ENCODE measurements at regions not wholly inside any gene's neighbourhood (a gene's known extent, or its start where the extent isn't known, plus 50 kb on each side); places are given as distances from the start of the nearest gene placed in this dataset.

- Mint-ChIP-seq H3K4me1 (ENCODE audit: low read depth) (peaks cover 5% of the 10 kb centered on the region), H3K4me3 (no peak overlapping the region), H3K9me3 (peaks cover 0 to 2% of the 10 kb centered on the region in 2 donors), H3K36me3 (ENCODE audit: insufficient read depth in 2 of 2) (no peaks in the 10 kb centered on the region), H3K27me3 (ENCODE audit: low read depth) (no peaks in the 10 kb centered on the region), H3K27ac (no peak overlapping the region)
- DNase-seq (no peak), ATAC-seq (replicated peaks in 1 of 2) (no peak)
These were observed 65.2 kb downstream of the RIN2 start for GRCh38 chr20:19823216-19823615.

DNA sequence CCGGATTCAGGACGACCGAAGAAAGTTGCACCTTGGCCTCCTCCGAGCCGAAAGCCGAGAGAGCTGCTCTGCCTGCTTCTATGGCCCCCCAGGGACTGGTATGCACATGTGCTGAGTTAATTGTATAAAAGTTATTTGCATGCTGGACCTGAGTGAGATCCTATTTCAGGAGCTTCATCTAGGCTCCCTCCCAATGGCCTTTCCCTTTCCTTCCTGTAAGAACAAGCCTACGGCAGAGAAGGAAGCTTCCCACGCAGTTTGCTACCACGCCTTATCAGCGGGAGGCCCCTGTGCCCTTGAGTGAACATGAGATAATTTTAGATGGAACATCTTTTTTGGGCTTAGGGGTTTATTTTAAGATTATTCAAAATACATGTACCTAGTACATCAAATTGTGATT, 65.9 kb downstream of the RIN2 start:
- Mint-ChIP-seq H3K4me3 (no peak overlapping the region), H3K36me3 (ENCODE audit: insufficient read depth in 2 of 2) (no peaks in the 10 kb centered on the region), H3K4me1 (ENCODE audit: low read depth) (peaks cover 12% of the 10 kb centered on the region), H3K9me3 (peaks cover 0 to under 1% of the 10 kb centered on the region in 2 donors), H3K27ac (no peak overlapping the region), H3K27me3 (ENCODE audit: low read depth) (peaks cover 4% of the 10 kb centered on the region)
- ATAC-seq (replicated peaks in 1 of 2) (no peak), DNase-seq (no peak)

DNA sequence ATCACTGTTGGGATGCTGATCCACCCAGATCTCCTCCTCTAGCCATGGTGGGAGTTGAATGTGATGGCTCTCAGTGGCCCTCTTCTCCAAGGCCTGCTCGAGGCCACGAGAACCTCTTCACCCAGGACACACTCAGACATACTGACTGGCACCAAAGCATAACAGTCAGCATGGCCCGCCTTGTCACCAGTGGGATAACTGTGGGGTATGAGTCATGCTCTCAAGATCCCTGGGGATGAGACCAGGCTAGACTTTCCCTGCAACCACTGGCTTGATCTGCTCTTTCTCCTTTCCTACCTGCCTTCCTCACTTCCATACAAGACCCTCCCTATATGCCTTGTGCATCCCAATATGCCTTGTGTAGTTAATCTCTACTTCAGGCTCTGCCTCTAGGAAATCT, 66.8 kb downstream of the RIN2 start:
- H3K4me1 Mint-ChIP-seq (ENCODE audit: low read depth), result peaks cover 12% of the 10 kb centered on the region
- no peaks in the 10 kb centered on the region for H3K36me3 Mint-ChIP-seq (ENCODE audit: insufficient read depth in 2 of 2)
- H3K27me3 Mint-ChIP-seq (ENCODE audit: low read depth), result peaks cover 7% of the 10 kb centered on the region
- DNase-seq (no peak), ATAC-seq (replicated peaks in 1 of 2) (no peak)
- no peak overlapping the region for H3K27ac Mint-ChIP-seq
- no peak overlapping the region for H3K4me3 Mint-ChIP-seq
- no peaks in the 10 kb centered on the region for H3K9me3 Mint-ChIP-seq

DNA sequence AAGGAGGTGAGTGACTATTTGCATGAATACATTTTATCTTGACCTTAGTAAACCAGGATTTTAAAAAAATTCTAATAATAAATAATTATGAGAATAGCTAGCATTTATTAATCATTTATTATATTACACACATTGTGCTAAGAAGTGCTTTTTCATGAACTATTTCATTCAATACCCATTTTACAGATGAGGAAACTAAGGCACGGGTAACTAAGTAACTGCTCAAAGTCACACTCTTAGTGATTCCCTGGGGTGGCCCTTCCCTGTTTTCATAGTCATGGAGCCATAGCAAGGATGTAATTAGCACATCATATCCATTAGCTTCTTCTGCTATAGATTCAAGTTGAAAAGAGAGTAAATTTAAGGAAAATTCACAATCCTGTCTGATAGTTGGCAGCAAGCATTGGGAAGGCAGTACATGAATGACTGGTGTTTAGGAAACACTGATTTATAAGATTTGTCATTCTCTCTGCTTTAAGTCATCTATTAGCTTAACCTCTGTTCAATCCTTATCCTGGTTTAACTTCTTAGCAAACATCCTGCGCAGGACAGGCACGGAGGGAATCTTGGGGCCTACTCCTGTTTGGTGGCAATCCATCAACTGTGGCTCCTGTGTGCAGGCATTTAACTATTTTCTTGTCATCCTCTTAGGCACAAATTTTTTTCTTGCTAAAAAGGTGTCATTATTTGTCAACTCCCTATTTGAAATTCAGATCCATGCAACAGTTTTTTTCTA, 68.3 kb downstream of the RIN2 start:
- Mint-ChIP-seq H3K4me3 (no peak overlapping the region), H3K27ac (no peak overlapping the region), H3K27me3 (ENCODE audit: low read depth) (peaks cover 7% of the 10 kb centered on the region), H3K36me3 (ENCODE audit: insufficient read depth in 2 of 2) (no peaks in the 10 kb centered on the region), H3K9me3 (no peaks in the 10 kb centered on the region), H3K4me1 (ENCODE audit: low read depth) (peaks cover 12% of the 10 kb centered on the region)
- no peak for ATAC-seq (replicated peaks in 1 of 2)
- no peak for DNase-seq

- Mint-ChIP-seq H3K4me3 (peak overlapping the region in 1 of 2 donors; percentile 14), H3K9me3 (no peaks in the 10 kb centered on the region), H3K36me3 (ENCODE audit: insufficient read depth in 2 of 2) (no peaks in the 10 kb centered on the region), H3K27ac (no peak overlapping the region), H3K27me3 (ENCODE audit: low read depth) (peaks cover 12% of the 10 kb centered on the region), H3K4me1 (ENCODE audit: low read depth) (peaks cover 19% of the 10 kb centered on the region)
- DNase-seq (no peak), ATAC-seq (replicated peaks in 1 of 2) (peak in 1 of 2 donors; percentile 7)
These were observed 69.8 kb downstream of the RIN2 start for GRCh38 chr20:19827818-19828217.

DNA sequence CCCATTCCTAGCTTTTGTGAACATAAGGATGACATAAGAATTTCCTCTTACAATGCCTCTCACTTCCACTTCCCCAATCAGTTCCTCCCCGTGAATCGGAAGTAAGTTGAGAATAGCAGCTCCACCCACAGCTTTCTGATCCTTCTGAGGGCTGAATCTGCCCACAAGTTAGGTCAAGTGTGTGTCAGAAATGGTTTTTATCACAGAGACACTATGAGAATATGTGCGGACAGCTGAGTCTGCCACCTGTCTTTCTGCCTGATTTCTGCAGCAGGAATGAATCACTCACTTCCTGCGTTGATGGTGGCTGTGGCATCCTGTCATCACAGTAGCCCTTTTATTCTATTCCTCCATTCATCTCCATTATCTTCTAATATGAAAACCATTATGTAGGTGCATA, 70.2 kb downstream of the RIN2 start:
- peak; percentile 37 to 42 for DNase-seq
- peaks cover 23% of the 10 kb centered on the region for H3K4me1 Mint-ChIP-seq (ENCODE audit: low read depth)
- no peaks in the 10 kb centered on the region for H3K9me3 Mint-ChIP-seq
- H3K27ac Mint-ChIP-seq, result no peak overlapping the region
- peaks cover 12% of the 10 kb centered on the region for H3K27me3 Mint-ChIP-seq (ENCODE audit: low read depth)
- no peaks in the 10 kb centered on the region for H3K36me3 Mint-ChIP-seq (ENCODE audit: insufficient read depth in 2 of 2)
- peak overlapping the region in 1 of 2 donors; percentile 14 for H3K4me3 Mint-ChIP-seq
- peak; percentile 90 to 97 for ATAC-seq (replicated peaks in 1 of 2)

- DNase-seq (no peak), ATAC-seq (replicated peaks in 1 of 2) (no peak)
- H3K9me3 Mint-ChIP-seq, result no peaks in the 10 kb centered on the region
- peaks cover 16% of the 10 kb centered on the region for H3K27me3 Mint-ChIP-seq (ENCODE audit: low read depth)
- no peak overlapping the region for H3K27ac Mint-ChIP-seq
- H3K36me3 Mint-ChIP-seq (ENCODE audit: insufficient read depth in 2 of 2), result no peaks in the 10 kb centered on the region
- no peak overlapping the region for H3K4me3 Mint-ChIP-seq
- peaks cover 26% of the 10 kb centered on the region for H3K4me1 Mint-ChIP-seq (ENCODE audit: low read depth)
These were observed 72.2 kb downstream of the RIN2 start for GRCh38 chr20:19830211-19830785.

DNA sequence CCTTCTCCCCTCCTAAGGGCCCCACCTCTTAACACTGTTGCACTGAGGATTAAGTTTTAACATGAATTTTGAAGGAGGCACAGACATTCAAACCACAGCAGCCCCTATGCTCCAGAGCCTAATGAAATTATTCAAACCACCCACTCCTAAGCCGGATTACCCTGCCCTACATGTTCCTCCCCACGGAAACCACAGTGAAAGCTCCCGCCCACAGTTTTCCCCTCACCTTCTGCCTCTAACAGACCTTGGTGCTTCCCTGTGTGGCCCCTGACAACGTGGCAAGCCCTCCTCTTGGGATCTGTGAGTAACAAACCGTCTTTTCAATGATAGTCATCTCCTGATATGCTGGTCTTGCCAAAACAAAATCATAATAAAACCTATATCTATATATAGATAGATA, 74.8 kb downstream of the RIN2 start:
- DNase-seq, result peak; percentile 3 to 8
- no peak overlapping the region for H3K27ac Mint-ChIP-seq
- peaks cover 24% of the 10 kb centered on the region for H3K4me1 Mint-ChIP-seq (ENCODE audit: low read depth)
- peaks cover 18% of the 10 kb centered on the region for H3K27me3 Mint-ChIP-seq (ENCODE audit: low read depth)
- H3K36me3 Mint-ChIP-seq (ENCODE audit: insufficient read depth in 2 of 2), result no peaks in the 10 kb centered on the region
- no peak for ATAC-seq (replicated peaks in 1 of 2)
- no peak overlapping the region for H3K4me3 Mint-ChIP-seq
- no peaks in the 10 kb centered on the region for H3K9me3 Mint-ChIP-seq

DNA sequence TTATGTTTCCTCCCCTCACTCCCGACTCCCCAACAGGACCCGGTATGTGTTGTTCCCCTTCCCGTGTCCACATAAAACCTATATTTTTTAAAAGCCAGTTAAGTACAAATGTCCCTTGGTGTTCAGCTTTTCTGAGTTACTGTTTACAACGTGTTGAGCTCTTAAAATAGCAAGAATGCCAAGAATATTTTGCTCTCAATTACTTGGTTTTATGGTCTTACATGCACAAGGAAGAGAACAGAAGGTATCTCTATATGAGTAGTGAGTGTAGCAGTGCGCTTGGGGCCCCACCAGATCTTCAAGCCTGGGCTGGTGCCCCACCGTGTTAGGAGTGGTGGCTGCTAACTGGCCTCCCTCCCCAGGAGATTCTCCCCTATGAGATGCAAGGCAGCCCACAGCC, 75.3 kb downstream of the RIN2 start:
- H3K4me3 Mint-ChIP-seq, result no peak overlapping the region
- ATAC-seq (replicated peaks in 1 of 2), result no peak
- no peaks in the 10 kb centered on the region for H3K9me3 Mint-ChIP-seq
- H3K27me3 Mint-ChIP-seq (ENCODE audit: low read depth), result peaks cover 18% of the 10 kb centered on the region
- no peak for DNase-seq
- H3K27ac Mint-ChIP-seq, result no peak overlapping the region
- no peaks in the 10 kb centered on the region for H3K36me3 Mint-ChIP-seq (ENCODE audit: insufficient read depth in 2 of 2)
- H3K4me1 Mint-ChIP-seq (ENCODE audit: low read depth), result peaks cover 19% of the 10 kb centered on the region

DNA sequence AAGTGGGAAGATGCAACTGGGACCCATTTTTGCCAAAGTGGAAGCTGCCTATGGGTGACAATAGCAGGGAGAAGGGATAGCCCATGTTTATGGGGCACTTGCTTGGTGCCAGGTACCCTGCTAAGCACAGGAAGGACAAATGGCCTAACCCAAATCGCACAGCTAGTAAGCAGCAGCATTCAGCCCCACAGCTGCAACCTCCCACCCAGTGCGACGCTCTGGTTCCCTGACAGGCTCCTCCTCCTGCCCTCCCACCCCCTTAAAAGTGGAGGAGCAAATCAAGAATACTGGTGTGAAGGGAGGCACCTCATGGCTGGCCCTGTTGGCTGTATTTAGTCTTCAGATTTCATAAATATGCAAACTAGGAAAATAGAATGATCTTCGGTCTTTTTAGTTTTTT, 76.2 kb downstream of the RIN2 start:
- peaks cover 11% of the 10 kb centered on the region for H3K27me3 Mint-ChIP-seq (ENCODE audit: low read depth)
- peaks cover 14% of the 10 kb centered on the region for H3K4me1 Mint-ChIP-seq (ENCODE audit: low read depth)
- H3K27ac Mint-ChIP-seq, result no peak overlapping the region
- DNase-seq (no peak), ATAC-seq (replicated peaks in 1 of 2) (no peak)
- H3K4me3 Mint-ChIP-seq, result no peak overlapping the region
- H3K36me3 Mint-ChIP-seq (ENCODE audit: insufficient read depth in 2 of 2), result no peaks in the 10 kb centered on the region
- H3K9me3 Mint-ChIP-seq, result no peaks in the 10 kb centered on the region

DNA sequence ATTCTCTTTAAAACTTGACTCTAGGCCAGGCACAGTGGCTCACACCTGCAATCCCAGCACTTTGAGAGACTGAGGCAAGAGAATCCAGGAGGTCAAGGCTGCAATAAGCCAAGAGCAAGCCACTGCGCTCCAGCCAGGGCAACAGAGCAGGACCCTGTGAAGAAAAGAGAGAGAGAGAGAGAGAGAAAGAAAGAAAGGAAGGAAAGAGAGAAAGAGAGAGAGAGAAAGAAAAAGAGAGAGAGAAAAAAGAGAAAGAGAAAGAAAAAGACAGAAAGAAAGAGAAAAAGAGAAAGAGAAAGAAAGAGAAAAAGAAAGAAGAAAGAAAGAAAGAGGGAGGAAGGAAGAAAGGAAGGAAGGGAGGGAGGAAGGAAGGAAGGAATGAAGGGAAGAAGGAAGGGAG, 76.7 kb downstream of the RIN2 start:
- no peak overlapping the region for H3K4me3 Mint-ChIP-seq
- H3K9me3 Mint-ChIP-seq, result no peaks in the 10 kb centered on the region
- peaks cover 14% of the 10 kb centered on the region for H3K4me1 Mint-ChIP-seq (ENCODE audit: low read depth)
- H3K27ac Mint-ChIP-seq, result no peak overlapping the region
- DNase-seq (no peak), ATAC-seq (replicated peaks in 1 of 2) (no peak)
- no peaks in the 10 kb centered on the region for H3K36me3 Mint-ChIP-seq (ENCODE audit: insufficient read depth in 2 of 2)
- peaks cover 16% of the 10 kb centered on the region for H3K27me3 Mint-ChIP-seq (ENCODE audit: low read depth)

DNA sequence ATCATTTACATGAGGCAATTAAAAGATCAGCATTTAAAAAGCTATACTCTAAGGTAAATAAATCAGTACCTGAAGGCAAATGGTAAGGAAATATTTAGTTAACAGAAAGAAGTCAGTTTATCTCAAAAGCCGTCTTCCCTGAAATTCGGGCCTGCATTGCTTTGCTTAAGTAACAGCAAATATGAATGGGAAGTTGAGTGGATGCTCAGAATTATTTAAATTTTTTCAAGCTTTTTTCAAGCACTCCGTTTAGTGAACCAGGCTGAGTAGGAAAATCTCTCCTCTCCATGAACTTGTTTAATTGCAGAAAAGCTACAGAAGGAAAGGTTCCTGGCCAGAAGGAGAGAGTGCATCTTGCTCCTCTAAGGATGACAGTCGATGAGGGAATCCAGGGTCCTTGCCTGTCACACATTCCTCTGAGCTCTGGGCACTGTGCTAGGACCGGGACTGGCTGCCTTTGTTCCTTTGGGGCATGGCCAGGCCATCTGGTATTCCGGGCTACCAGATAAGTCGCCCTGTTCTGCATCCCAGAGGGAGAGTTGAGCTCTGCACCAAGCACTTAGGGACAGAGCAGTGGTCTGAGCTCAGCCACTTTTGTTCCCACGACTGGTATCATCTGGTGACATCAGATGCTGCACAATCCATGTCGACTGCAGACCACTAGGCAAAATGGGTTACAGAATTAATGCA, 77.6 kb downstream of the RIN2 start:
- DNase-seq, result no peak
- H3K36me3 Mint-ChIP-seq (ENCODE audit: insufficient read depth in 2 of 2), result no peaks in the 10 kb centered on the region
- H3K9me3 Mint-ChIP-seq, result no peaks in the 10 kb centered on the region
- no peak for ATAC-seq (replicated peaks in 1 of 2)
- no peak overlapping the region for H3K4me3 Mint-ChIP-seq
- no peak overlapping the region for H3K27ac Mint-ChIP-seq
- peaks cover 17% of the 10 kb centered on the region for H3K27me3 Mint-ChIP-seq (ENCODE audit: low read depth)
- peaks cover 14% of the 10 kb centered on the region for H3K4me1 Mint-ChIP-seq (ENCODE audit: low read depth)

DNA sequence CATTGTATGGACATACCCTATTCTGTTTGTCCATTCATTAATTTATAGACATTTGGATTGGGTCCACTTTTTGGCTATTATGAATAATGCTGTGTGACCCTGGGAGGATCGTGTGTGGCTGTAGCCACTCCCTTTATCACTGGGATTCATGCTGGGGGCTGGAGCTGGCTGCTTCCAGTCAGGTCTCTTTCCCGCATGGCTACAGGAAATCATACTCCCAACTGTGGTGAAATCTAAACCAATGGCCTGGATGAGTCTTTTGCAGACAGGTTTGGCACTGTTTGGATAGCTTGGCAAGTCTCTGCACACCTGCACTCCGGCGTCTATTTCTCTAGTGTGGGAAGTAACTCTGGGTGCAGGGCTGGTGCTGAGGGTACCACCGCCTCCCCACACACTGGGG, 80.4 kb downstream of the RIN2 start:
- peaks cover 18% of the 10 kb centered on the region for H3K27me3 Mint-ChIP-seq (ENCODE audit: low read depth)
- H3K4me1 Mint-ChIP-seq (ENCODE audit: low read depth), result peaks cover under 1% of the 10 kb centered on the region
- H3K4me3 Mint-ChIP-seq, result no peak overlapping the region
- no peaks in the 10 kb centered on the region for H3K36me3 Mint-ChIP-seq (ENCODE audit: insufficient read depth in 2 of 2)
- DNase-seq, result no peak
- H3K9me3 Mint-ChIP-seq, result no peaks in the 10 kb centered on the region
- no peak for ATAC-seq (replicated peaks in 1 of 2)
- no peak overlapping the region for H3K27ac Mint-ChIP-seq
